GM18867 (cell line): ENCODE measurements at regions not wholly inside any gene's neighbourhood (a gene's known extent, or its start where the extent isn't known, plus 50 kb on each side); places are given as distances from the start of the nearest gene placed in this dataset.

Experiments
- ATAC-seq: cut with Tn5 transposase; IDR thresholded peaks from one replicate; pipeline ENCODE4 v1.9.1; 2021; ENCODE audit warnings: mild to moderate bottlenecking, moderate library complexity; ENCODE audit not compliant: unreplicated experiment

GRCh38 chr11:105241136-105241535 is 101.6 kb upstream of the CARD18 start:
- ATAC-seq: no peak

DNA sequence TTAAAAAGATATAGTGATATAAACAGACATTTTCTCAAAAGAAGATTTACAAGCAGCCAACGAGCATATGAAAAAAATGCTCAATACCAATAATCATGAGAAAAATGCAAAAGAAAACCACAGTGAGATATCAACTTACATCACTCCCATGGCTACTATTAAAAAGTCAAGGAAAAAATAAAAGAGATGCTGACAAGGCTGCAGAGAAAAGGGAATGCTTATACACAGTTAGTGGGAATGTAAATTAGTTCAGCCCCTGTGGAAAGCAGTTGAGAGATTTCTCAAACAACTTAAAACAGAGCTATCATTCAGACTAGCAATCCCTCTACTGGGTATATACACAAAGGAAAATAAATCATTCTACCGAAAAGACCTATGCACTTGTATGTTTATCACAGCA is 97.1 kb upstream of the CARD18 start:
- ATAC-seq: no peak

DNA sequence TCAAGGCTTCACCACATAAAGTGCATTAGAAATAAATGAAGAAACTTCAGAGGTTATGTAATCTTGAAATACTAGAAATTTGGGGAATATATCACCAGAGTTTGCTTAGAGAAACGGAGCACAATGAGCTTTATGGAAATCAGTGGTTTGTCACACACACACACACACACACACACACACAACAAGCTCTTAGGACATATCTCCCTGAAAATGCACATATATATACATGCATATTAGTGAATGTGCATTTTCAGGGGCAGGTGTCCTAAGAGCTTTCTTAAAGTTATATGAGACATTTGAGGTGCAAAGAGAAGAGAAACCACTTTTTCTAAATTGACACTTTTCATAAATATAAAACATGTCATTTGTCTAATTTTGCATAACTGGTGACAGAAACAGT is 93.7 kb upstream of the CARD18 start:
- no peak for ATAC-seq

DNA sequence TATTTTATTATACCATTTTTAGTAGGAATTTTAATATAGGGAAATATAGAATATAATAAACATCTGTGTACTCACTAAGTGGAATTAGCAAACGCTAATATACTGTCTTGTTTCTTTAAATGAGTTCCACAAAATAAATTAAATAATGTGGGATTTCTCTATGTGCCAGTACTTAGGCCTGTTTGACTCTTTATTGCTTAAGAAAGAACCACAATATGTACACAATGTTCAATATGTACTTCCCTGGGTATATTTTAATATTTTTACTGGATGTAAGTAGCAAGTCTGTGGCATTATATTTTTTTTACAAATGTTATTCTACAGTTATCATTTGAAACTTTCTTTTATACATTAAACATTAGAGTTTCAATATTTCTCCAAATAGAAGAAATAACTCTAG is 92.5 kb upstream of the CARD18 start:
- ATAC-seq: no peak

- no peak for ATAC-seq
Measured at GRCh38 chr11:105230586-105230985, 91.0 kb upstream of the CARD18 start.

GRCh38 chr11:105229761-105230160 is 90.2 kb upstream of the CARD18 start:
- ATAC-seq: no peak

DNA sequence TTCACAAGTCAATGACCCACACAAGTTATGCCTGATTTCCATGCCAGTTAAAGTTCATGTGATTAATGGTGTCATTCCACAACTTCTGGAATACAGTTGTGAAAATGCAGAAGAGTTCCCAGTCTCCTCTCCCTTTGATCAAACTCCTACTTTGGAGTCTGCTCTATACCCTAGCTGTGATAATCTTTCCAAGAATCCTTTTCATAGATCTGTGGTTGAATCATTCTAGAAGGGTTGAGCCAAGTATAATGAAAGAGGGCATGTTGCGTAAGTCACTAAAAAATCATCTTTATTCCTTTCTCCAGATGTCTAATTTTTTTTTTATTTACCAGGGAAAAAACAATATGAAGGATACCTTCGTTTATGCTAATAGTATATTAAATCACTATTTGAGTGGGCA is 89.7 kb upstream of the CARD18 start:
- no peak for ATAC-seq

DNA sequence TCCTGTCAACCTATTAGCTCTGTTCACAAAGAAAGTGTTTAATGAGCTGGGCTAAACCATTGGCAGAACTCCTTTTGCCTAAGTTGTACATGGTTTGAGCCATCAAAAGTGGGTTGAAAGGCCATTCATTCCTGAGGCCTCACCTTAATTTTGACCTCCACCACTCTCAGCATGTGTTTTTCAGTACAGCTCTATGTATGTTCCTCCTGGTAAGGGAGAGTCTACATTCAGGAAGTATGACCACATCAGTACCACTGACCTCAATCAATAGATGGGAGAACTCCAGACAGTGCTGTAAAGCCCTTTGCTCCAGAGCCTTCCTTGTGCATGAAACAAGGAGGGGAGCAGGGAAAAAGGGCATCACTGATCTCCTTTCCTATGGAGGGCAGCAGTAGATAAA is 87.8 kb upstream of the CARD18 start:
- ATAC-seq: no peak

- no peak for ATAC-seq
Measured at GRCh38 chr11:105226766-105227165, 87.2 kb upstream of the CARD18 start.

DNA sequence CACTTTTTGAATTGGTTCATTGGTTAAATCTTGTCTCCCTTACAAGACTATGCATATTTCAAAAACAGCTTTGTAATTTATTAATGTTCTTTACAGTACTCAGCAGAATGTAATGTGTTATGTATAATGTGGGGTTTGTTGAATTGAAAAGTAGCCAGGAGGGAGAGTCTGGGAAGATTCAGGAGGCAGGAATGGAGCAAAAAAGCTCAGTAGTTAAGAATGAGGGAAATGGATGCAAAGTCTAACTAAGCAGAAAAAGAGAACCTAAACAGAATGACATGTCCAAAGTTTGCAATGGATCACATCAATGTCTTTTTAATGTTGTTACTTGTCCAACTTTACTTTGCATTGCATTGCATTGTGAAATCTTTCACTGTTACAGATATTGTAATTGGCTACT is 86.5 kb upstream of the CARD18 start:
- ATAC-seq: no peak

DNA sequence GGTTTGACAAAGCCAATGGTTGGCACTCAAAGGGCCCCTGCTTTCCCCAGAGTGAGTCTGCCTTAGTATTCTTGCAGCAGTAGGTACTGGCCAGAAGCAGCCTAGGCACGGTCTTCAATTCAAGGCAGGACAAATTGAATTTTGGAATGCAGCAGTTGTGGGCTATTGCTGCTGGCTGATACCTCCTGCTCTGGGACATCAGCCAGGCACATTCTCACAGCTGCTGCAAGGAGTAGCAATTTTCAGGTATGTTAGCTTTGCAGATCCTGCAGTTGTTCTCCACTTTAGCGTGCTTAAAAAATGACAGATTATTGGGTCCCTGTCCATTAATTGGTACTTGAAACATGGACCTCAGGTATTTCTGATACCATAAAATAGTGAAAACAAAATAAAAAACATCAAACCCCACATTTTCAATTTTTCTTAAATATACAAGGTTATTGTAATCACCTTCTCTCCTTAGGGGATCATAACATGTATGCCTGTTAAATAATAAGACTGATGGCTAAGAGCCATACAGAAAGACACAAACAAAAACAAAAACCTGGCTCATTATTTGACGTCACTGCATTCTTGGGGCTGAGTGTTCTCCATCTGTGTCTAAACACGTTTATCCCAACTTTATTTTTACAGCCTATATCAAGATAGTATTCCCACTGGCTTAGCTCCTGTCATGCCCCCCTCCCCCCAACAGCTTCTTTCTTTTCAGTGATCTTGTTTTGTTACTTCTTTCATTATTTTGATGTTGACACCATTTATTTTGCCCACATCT is 85.1 kb upstream of the CARD18 start:
- no peak for ATAC-seq

- ATAC-seq: no peak
Measured at GRCh38 chr11:105220121-105220520, 80.6 kb upstream of the CARD18 start.

- ATAC-seq: no peak
Measured at GRCh38 chr11:105219670-105220069, 80.1 kb upstream of the CARD18 start.

- no peak for ATAC-seq
Measured at GRCh38 chr11:105219269-105219668, 79.7 kb upstream of the CARD18 start.

DNA sequence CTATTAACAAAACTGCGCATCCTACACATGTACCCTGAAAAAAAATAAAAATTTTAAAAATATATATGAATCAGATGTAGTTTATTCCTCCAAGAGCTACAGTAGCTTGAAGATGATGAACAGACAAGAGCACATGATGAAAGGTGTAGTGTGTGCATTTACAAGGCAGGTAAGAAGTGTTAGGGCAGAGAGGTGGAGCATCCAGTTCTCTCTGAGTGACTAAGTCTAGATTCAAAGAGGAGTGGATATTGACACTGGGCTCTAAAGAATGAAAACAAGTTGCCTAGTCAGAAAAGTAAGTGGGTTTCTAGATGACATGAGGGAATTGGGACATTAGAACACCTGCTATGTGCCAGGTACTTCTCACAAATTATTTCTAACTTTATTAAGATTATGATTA is 76.0 kb upstream of the CARD18 start:
- ATAC-seq: no peak

DNA sequence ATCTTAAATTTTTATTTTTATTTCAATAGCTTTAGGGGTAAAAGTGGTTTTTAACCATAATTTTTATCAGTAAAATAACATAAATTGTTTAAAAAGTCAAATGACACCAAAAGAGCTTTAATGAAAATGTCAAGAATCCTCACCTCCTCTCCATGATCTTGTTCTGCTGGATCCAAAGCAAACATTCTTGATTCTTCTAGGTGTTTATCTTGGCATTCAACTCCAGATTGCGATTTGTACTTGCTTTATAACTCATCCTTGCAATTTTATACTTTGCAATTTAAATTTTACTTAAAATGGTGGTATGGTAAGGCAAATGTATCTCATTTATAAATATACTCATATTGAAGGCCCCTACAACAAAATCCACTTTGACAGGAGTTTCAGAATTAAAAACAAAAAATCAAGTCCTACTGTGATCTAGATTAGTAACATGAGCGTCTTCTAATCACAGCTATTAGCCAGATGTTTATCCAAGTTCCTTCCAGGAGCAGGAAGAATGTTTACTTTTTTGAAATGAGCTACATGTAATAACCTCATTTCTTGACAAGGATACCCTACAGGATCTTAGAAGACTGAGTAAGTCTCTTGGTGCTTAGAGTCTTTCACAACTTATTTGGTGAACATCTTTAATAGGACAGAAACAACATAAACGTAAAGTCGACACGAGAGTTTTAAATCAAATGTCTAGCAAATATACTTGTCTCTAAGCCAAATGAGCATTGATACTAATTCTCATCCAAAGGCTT is 72.4 kb upstream of the CARD18 start:
- ATAC-seq: no peak

DNA sequence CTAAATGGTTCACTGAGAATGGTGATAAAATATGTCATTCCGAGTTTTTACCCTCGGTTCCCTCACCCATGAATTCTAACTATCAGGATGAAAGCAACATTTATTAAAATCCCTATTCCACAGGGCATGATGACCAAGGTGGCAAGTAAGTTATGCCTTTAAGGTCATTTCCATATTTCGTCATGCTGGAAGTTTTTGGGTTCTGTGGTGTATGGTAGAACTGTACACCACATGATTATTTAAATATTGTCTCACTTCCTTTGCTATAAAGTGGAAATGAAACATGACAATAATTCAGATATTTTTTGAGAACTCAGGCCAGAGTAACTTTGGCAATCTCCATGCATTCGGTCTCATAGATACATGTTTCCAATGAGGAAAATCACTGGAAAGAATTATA is 68.5 kb upstream of the CARD18 start:
- no peak for ATAC-seq

DNA sequence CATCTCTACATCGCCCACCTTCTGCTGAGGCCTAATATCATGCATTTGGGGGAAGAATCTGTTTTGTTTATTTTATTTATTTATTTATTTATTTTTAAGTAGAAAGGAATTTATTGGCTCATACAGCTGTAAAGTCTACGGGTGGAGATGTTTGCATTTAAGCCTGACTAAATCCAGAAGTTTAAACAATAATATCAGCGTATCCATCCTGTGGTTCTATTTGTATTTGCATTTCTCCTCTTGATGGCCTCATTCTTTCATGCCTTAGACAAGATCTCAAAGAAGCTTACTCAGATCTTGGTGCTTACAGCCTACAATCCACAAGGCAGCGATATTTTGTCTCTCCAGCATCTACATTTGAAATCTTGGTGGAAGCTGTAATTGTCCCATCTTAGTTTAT is 67.1 kb upstream of the CARD18 start:
- ATAC-seq: no peak

- no peak for ATAC-seq
Measured at GRCh38 chr11:105204636-105205035, 65.1 kb upstream of the CARD18 start.

DNA sequence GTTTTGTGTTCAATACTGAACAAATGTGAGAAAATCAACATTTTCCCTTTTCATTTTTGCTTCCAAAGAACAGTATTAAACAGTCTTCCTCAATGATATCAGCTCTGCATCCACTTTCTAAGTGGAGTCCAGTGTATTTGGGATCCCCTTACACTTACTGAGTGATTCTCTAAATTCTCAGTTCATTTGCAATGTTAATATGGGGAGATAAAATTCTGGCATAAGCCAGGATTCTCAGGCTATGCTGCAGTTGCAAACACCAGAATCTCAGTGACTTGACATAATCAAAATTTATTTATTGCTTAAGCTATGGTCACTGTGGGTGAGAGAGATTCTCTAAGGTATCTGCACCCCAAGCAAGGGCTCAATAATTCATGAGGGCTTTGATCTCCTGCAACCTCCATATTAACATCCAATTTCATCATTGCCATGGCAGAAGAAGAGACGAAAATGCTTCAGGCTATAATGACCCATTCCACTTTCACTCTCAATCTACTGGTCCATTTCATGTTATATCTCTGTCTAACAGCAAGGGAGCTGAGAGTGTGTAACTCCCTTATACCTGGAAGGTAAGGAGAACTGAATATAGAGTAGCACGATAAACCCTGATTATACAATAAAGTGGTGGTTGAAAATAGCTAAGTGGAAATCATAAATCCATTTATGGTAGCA is 64.1 kb upstream of the CARD18 start:
- no peak for ATAC-seq

- no peak for ATAC-seq
Measured at GRCh38 chr11:105202844-105203548, 63.4 kb upstream of the CARD18 start.
